GM19324 (cell line): ENCODE measurements at regions not wholly inside any gene's neighbourhood (a gene's known extent, or its start where the extent isn't known, plus 50 kb on each side); places are given as distances from the start of the nearest gene placed in this dataset.

Experiments used
- ATAC-seq: cut with Tn5 transposase; IDR thresholded peaks from one replicate; pipeline ENCODE4 v1.9.1; 2021; ENCODE audit warnings: mild to moderate bottlenecking, moderate library complexity; ENCODE audit not compliant: unreplicated experiment, low FRiP score

DNA sequence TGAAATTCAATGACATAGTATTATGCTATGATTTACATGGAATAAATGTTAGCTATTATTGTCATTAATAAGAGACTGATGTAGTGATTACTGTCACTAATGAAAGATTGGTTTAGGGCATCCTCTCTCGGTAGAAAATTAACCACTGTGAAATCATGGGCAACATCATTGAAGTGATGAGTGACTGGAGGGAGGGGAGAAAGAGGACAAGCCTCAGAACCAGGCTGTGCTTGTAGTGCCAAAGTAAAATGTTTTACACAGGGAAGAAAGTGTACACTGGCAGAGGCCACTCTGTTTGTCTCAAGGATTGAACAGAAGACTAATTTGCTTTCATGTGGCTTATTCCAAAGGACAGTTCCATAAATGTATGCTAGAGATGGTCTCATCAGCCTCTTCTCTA, 456.2 kb upstream of the TCF4 start:
- no peak for ATAC-seq

- ATAC-seq = no peak
These were observed 455.7 kb upstream of the TCF4 start for GRCh38 chr18:56043641-56044061.

- ATAC-seq = no peak
These were observed 455.0 kb upstream of the TCF4 start for GRCh38 chr18:56042915-56043536.

GRCh38 chr18:56038171-56039030, 450.4 kb upstream of the TCF4 start:
- ATAC-seq = no peak

GRCh38 chr18:56036741-56037140, 448.7 kb upstream of the TCF4 start:
- ATAC-seq = no peak

- no peak for ATAC-seq
These were observed 447.6 kb upstream of the TCF4 start for GRCh38 chr18:56035546-56035945.

DNA sequence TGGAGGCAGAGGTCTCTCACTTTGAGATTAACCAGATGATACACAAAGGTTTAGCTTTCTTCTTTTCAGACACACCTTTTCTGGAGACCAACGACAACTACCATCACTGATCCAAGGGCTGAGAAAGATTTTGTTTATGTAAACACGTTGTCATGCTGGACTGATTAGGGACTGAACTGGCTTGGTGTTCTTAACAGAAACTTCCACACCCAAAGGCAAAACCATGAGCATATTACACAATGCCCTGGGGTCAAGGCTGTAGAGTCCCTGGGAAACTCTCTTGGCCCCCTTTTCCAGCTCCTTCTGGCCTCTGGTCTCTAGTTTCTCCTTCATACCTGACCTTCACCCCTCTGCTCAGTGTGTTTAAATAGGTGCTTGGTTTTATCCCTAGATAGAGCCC, 447.0 kb upstream of the TCF4 start:
- ATAC-seq = no peak

DNA sequence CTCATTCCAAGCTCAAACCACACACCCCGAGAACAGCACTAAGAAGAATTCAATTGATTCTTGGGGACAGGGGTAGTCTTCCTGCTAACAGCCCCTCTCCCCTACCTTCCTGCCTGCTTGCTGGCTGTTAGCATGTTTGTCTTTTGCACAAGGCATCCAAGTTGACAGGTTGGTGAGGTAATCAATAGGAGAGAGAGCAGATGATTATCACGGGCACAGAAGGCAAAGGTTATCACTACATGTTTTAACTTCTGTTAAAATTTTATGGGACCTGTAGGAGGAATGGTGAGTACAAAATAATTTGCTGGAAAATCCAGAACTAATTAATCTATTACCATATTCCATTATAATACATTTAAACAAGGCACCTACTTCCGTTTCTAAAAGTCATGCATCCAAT, 442.1 kb upstream of the TCF4 start:
- no peak for ATAC-seq

- ATAC-seq = no peak
These were observed 440.5 kb upstream of the TCF4 start for GRCh38 chr18:56028514-56028913.

- no peak for ATAC-seq
These were observed 438.5 kb upstream of the TCF4 start for GRCh38 chr18:56026509-56026908.

GRCh38 chr18:56021809-56022195, 433.8 kb upstream of the TCF4 start:
- ATAC-seq = no peak

DNA sequence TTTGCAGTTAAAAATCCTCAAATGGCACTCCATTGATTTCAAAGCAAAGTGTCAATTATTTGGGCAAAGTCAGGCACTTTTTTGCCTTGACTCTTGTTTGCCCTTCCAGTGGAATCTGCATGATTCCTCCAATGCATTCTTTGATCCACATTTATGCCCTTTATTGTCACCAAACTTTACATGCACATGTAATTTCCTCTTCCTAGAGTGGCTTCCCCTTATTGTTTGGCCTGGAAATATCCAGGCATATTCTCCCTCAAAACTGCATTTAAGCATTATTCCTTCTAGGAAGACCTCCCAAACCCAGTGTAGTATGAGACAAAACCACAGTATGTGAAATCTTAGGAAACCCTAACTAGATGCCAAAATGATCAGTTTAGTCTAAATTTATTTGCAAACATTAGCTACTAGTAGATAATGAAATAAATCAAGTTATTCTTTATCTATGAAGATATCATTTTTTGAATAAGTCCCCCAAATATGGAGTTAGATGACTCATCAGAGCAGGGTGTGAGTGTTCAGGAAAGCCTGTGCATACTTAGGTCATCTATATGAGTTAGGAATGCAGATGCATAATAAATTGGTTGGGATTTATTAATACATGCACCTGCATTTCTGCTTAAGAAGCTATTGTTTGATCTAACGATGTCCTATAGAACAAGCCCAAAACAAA, 433.3 kb upstream of the TCF4 start:
- ATAC-seq = no peak

DNA sequence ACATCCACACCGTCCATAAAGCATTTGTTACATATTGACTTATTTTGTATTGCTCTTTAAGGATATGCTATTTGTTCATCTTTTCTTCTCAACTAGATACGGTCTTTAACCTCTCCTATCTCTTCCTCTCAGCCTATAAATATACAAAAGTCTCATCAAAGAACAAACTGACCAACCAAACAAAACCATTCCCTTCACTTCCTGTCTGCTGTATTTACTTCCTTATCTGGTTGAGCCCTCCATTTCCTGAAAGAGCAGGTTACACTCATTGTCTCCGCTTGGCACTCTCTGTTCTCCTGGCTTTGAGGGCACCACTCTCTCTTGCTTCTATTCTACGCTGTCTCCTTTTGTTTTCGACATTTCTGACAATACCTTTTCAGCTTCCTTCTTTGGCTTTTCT, 431.9 kb upstream of the TCF4 start:
- ATAC-seq = no peak

DNA sequence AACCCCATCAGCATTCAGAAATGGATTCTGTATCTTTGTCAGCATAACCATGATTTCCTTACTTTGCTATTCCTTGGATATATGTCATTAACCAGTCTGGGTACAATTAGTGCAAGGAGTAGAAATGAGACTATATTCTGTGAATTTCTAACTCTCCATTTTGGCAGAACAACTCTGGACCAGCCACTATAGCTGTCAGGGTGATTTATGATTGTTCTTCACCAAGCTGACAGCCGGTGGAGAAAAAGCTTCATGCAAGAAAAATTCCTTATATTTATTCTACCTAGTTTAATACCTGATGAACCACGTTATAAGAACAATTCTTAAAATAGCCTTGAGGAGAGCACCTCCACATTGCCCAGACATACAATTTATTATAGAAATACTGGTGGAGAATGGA, 431.2 kb upstream of the TCF4 start:
- no peak for ATAC-seq

- ATAC-seq = no peak
These were observed 421.4 kb upstream of the TCF4 start for GRCh38 chr18:56009411-56009810.

- ATAC-seq = no peak
These were observed 415.7 kb upstream of the TCF4 start for GRCh38 chr18:56003720-56004088.

DNA sequence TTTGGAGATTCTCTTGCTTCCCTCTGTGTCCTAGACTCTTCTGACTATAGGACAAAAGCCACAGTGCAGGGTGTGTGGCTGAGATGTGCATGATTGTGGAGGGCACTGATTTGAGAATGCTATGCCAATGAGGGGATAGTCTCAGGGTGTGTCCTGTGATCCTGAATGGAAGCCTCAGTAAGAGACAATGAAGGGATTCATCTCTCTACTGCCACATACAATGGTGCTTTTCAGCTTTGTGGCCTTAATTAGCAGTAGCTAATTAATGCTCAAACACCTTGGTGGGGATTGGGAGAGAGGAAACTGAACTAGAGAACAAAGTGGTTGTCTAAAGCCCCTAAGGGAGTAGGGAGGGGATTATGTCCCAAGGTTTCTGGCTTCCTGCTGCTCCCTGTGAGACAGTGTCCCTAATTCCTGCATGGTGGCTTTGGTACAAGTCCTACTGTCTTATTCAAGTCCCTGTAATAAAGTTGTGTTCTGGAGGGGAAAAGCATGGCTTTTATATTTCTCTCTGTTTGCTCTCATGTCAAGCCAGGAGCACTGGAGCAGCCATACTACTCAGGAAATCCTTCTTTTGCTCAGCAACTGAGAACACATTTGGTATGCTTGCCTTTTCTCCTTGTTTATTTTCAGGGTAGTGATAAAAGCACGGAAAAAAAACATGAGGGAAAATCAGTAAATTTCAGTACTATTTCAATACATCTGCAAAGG, 415.2 kb upstream of the TCF4 start:
- ATAC-seq = no peak

GRCh38 chr18:56001576-56001975, 413.6 kb upstream of the TCF4 start:
- ATAC-seq = no peak

GRCh38 chr18:56000041-56000440, 412.0 kb upstream of the TCF4 start:
- ATAC-seq = no peak

DNA sequence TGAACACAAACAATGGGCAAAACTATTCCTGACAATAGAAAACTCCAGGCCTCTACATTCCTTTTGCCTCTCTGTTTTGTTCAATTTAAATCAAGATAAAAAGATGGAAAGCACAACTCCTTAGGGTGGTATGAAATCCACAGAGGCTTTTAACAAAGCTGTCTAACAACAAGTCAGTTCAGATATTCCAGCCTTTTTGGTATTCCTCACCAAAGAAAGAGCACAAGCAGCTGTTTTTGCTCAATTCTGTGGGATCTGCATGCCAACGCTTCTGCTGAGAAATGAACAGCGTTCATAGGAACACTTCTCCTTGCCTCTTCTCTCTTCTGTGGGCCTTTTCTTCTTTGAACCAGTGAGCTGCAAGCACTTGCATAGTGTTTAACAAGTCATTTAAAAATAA, 411.6 kb upstream of the TCF4 start:
- ATAC-seq = no peak

DNA sequence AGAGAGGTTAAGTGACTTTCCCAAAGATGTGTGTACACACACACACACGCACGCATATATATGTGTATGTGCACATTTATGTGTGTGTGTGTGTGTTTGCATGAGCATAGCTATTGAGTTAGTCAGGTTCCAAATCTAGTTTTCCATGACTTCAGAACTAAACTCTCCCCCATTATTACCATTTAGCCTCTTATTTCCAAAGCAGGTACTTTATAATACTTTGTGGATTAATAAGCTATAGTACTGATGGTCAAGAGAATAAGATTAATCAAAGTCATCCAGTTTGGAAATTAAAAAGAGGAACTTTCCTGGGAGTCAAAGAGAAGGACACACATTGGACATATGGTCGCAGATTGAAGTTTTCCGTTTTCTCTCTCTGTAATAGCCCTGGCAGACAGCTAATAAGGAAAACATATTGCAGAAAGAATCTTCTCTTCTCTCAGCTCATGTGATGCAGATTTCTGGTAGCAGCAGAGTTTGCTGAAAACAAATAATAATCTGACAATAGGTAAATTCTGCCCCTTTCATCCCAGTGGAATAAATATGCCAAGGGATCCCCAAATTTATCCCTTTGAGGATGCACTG, 410.9 kb upstream of the TCF4 start:
- ATAC-seq = no peak
